SK-N-SH (cell line): ENCODE measurements at regions not wholly inside any gene's neighbourhood (a gene's known extent, or its start where the extent isn't known, plus 50 kb on each side); places are given as distances from the start of the nearest gene placed in this dataset.

ENCODE experiments used
- CTCF ChIP-seq: fragments of 200-600 bp; sonication (generic); IDR thresholded peaks from 2 replicates; pipeline ENCODE4 v1.6.1; 2017; ENCODE audit warnings: antibody characterized with exemption, mild to moderate bottlenecking, moderate library complexity
- EP300 ChIP-seq, 2 experiments: IDR thresholded peaks; 2 replicates each; pipeline versions ENCODE4 v1.4.0 to v1.6.1; 2012; ENCODE audit warnings: borderline replicate concordance in 1 of 2, low read depth in 1 of 2, low read length in 1 of 2
- FOSL2 ChIP-seq: IDR thresholded peaks from 2 replicates; pipeline ENCODE4 v1.4.0; 2012; ENCODE audit warnings: low read depth, mild to moderate bottlenecking, moderate library complexity, borderline replicate concordance
- MAX ChIP-seq: IDR thresholded peaks from 2 replicates; pipeline ENCODE4 v1.4.0; 2012; ENCODE audit warnings: low read depth
- MEF2A ChIP-seq: IDR thresholded peaks from 2 replicates; pipeline ENCODE4 v1.4.0; 2012; ENCODE audit warnings: low read depth, borderline replicate concordance
- TAF1 ChIP-seq: IDR thresholded peaks from 2 replicates; pipeline ENCODE4 v1.6.1; 2012; ENCODE audit warnings: low read depth, mild to moderate bottlenecking, low read length, moderate library complexity, borderline replicate concordance
- TCF12 ChIP-seq: IDR thresholded peaks from 2 replicates; pipeline ENCODE4 v1.4.0; 2012

- TF ChIP-seq CTCF (peak; percentile 60), MAX (no peak), TAF1 (no peak), TCF12 (no peak), FOSL2 (no peak), MEF2A (no peak), EP300 (IDR thresholded peaks at IDR 0.05; ENCODE audit: borderline replicate concordance in 1 of 2, low read depth in 1 of 2, low read length in 1 of 2) (0 out of 4 replicates have a peak, but pooled peaks of 1 of the 2 experiments have one; percentile 22)
Observed at GRCh38 chrX:121579016-121579760, 531.8 kb downstream of the GLUD2 start.
